ENCODE measurements at regions not wholly inside any gene's neighbourhood (a gene's known extent, or its start where the extent isn't known, plus 50 kb on each side); places are given as distances from the start of the nearest gene placed in this dataset.

GRCh38 chr6:88311561-88311960 lies 145.4 kb upstream of the CNR1 start:
- no peak for TF ChIP-seq CTCF (IDR thresholded peaks at IDR 0.05)
- TF ChIP-seq EZH2 (IDR thresholded peaks at IDR 0.05) = no peak
- TF ChIP-seq EZH2phosphoT487 (IDR thresholded peaks at IDR 0.05) = no peak

Data from neural progenitor cell (in vitro differentiated cells).